ENCODE measurements at regions not wholly inside any gene's neighbourhood (a gene's known extent, or its start where the extent isn't known, plus 50 kb on each side); places are given as distances from the start of the nearest gene placed in this dataset.

GRCh38 chr2:17076533-17076932 lies 410.9 kb upstream of the CYRIA start:
- CTCF ChIA-PET: interaction anchor here (1.6 kb wide), 1 partner anchor 11 kb away, joined by 9 read pairs; no protein-coding TSS in a partner anchor

DNA sequence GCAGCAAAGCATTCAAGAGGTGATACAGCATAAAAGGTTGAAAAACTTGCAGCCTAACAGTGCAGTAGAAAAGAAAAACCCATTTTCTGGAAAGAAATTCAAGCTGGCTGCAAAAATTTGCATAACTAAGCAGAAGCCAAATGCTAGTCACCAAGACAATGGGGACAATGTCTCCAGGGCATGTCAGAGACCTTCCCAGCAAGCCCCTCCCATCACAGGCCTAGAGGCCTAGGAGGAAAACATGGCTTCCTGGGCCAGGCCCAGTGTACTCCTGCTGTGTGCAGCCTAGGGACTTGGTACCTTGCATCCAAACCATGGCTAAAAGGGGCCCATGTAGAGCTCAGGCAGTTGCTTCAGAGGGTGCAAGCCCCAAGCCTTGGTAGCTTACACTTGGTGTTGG lies 405.1 kb upstream of the CYRIA start:
- Mint-ChIP-seq H3K27ac (ENCODE audit: unreplicated experiment) (no peak overlapping the region), H3K36me3 (ENCODE audit: insufficient read depth, unreplicated experiment) (no peaks in the 10 kb centered on the region), H3K4me3 (ENCODE audit: low read depth, unreplicated experiment) (no peak overlapping the region)

More at GRCh38 chr2:17076533-17076932, 410.9 kb upstream of the CYRIA start:
- no peaks in the 10 kb centered on the region for H3K4me1 Mint-ChIP-seq (ENCODE audit: low read depth, unreplicated experiment)
- TF ChIP-seq CTCF (IDR thresholded peaks at IDR 0.05; ENCODE audit: unreplicated experiment): no peak
- H3K36me3 Mint-ChIP-seq (ENCODE audit: insufficient read depth, unreplicated experiment): no peaks in the 10 kb centered on the region
- H3K9me3 Mint-ChIP-seq (ENCODE audit: low read depth, unreplicated experiment): peaks cover 5% of the 10 kb centered on the region
- DNase-seq: no peak
- no peak overlapping the region for H3K27ac Mint-ChIP-seq (ENCODE audit: unreplicated experiment)
- no TSS peak for BruUV-seq (replicated peaks)
- intact Hi-C loops (cut with micrococcal nuclease; ENCODE audit: unreplicated experiment): no loop called here
- no peak overlapping the region for H3K4me3 Mint-ChIP-seq (ENCODE audit: low read depth, unreplicated experiment)
- H3K27me3 Mint-ChIP-seq (ENCODE audit: unreplicated experiment): no peaks in the 10 kb centered on the region

DNA sequence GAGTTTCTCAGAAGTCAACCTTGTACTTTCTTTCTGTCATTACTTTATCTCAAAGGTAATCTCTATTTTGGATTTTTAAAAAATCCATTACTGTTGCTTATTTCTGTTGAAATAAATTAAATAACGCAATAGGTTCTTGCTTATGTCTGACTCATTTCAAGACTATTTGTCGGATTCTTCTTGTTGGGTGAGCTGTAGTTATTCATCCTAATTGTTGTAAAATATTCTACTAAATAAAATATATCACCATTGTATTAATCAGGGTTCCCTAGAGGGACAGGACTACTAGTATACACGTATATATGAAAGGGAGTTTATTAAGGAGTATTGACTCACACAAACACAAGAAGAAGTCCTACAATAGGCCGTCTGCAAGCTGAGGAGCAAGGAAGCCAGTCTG lies 403.9 kb upstream of the CYRIA start:
- Mint-ChIP-seq H3K27ac (ENCODE audit: unreplicated experiment) (no peak overlapping the region), H3K4me3 (ENCODE audit: low read depth, unreplicated experiment) (no peak overlapping the region), H3K4me1 (ENCODE audit: low read depth, unreplicated experiment) (no peaks in the 10 kb centered on the region), H3K36me3 (ENCODE audit: insufficient read depth, unreplicated experiment) (no peaks in the 10 kb centered on the region), H3K9me3 (ENCODE audit: low read depth, unreplicated experiment) (peaks cover 7% of the 10 kb centered on the region), H3K27me3 (ENCODE audit: unreplicated experiment) (no peaks in the 10 kb centered on the region)
- intact Hi-C loops (cut with micrococcal nuclease; ENCODE audit: unreplicated experiment): no loop called here
- CTCF ChIA-PET: no interaction called here
- no TSS peak for BruUV-seq (replicated peaks)
- DNase-seq: no peak
- no peak for TF ChIP-seq CTCF (IDR thresholded peaks at IDR 0.05; ENCODE audit: unreplicated experiment)

More for the DNA sequence above, 405.1 kb upstream of the CYRIA start:
- no peak for DNase-seq
- no TSS peak for BruUV-seq (replicated peaks)
- no peaks in the 10 kb centered on the region for H3K27me3 Mint-ChIP-seq (ENCODE audit: unreplicated experiment)
- H3K9me3 Mint-ChIP-seq (ENCODE audit: low read depth, unreplicated experiment): peaks cover 5% of the 10 kb centered on the region
- intact Hi-C loops (cut with micrococcal nuclease; ENCODE audit: unreplicated experiment): no loop called here
- no peaks in the 10 kb centered on the region for H3K4me1 Mint-ChIP-seq (ENCODE audit: low read depth, unreplicated experiment)
- no peak for TF ChIP-seq CTCF (IDR thresholded peaks at IDR 0.05; ENCODE audit: unreplicated experiment)
- CTCF ChIA-PET: no interaction called here

- TF ChIP-seq CTCF (IDR thresholded peaks at IDR 0.05; ENCODE audit: unreplicated experiment): no peak
- intact Hi-C loops (cut with micrococcal nuclease; ENCODE audit: unreplicated experiment): no loop called here
- Mint-ChIP-seq H3K36me3 (ENCODE audit: insufficient read depth, unreplicated experiment) (no peaks in the 10 kb centered on the region), H3K4me1 (ENCODE audit: low read depth, unreplicated experiment) (no peaks in the 10 kb centered on the region), H3K9me3 (ENCODE audit: low read depth, unreplicated experiment) (peaks cover 5% of the 10 kb centered on the region), H3K4me3 (ENCODE audit: low read depth, unreplicated experiment) (no peak overlapping the region), H3K27ac (ENCODE audit: unreplicated experiment) (no peak overlapping the region), H3K27me3 (ENCODE audit: unreplicated experiment) (no peaks in the 10 kb centered on the region)
- DNase-seq: no peak
- no TSS peak for BruUV-seq (replicated peaks)
- CTCF ChIA-PET: no interaction called here
Measured at GRCh38 chr2:17068021-17068420, 402.4 kb upstream of the CYRIA start.
